ENCODE measurements at regions not wholly inside any gene's neighbourhood (a gene's known extent, or its start where the extent isn't known, plus 50 kb on each side); places are given as distances from the start of the nearest gene placed in this dataset.

DNA sequence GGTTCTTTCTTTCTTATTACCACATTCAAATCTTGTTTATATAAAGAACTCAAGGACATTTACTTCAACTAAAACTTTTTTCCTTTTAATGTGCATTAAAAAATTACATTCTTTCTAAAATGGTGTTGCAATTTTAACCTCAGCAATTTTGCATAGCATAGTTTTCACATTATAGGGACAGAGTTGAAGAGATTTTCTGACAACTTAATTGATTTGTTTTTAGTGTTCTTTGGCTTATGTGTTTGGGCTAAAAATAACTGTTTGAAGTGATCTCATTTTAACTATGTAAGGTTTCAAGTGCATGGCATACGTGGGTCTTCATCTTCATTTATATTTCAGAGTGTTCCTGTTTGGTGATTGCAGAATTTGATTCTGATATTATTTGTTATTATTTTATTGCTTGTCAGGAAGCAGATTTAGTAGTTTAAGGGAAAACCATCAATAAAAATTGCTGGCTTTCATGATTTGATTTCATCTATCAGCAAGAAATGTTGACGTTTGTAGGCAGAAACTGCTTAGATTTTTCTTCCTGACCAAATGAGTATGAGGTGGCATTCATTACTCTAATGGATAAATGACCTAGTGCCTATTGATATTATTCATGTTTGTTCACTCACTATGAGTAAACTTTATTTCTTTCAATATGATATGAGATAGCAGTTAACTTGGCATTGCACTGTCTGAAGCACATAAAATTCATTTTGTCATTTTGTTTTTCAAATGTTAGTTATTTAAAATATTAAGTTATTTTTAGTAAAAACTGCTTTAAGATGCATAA, 398.4 kb downstream of the NUP35 start:
- DNase-seq (ENCODE audit: low spot score) = no peak

DNA sequence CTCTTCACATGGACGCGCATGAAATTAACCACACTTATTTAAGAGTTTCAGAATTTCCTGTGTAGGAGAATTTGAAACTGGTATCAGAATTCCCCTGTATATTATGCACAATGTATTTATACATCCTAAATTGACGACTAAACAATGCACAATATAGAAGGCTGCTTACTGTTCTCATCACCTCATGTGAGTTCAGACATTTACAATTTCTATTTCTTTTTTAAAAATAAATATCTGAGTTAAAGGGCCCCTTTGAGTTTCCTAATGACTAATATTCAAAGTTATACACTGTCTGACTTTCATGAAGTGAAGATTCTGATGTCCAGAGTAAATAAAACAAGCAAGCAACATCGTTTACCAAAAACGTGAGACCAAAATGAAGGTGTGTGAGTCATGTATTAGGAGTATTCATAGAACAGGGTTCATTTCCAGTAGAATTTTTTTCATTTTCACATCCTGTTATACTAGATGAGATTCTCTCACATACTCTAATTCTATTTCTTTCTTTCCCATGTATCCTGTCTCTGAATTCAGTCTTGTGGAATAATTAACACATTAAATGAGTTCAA, 406.2 kb downstream of the NUP35 start:
- DNase-seq (ENCODE audit: low spot score) = no peak

DNA sequence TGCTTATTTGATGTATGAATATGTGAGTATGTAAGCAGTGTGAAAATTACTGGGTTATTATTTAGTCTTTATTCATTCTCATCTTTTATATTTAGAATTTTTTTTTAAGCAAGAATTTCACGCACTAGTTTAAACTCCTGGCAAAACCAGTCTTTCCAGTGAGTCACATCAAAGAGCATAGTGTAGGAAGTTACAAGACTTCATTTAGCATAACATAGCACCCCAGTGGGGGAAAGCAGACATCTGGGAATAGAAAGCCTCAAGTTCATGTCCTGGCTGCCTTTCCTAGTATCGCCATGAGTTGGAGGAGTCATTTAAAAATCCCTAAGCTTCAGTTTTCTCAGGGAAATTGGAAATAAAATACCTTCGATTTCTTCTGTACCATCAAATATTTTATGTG, 408.3 kb downstream of the NUP35 start:
- DNase-seq (ENCODE audit: low spot score) = no peak

DNA sequence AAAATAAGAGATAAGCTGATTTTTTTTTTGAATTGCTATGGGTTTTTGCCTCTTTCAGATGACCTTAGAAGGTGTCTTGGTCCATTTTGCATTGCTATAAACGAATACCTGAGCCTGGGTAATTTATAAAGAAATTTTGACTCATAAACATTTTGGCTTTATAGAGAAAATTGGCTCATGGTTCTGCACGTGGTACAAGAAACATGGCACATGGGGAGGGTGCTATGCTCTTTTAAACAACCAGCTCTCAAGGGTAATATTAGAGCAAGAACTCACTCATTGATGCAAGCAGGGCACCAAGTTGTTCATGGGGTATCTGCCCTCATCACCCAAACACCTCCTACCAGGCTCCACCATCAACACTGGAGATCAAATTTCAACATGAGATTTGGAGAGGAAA, 408.8 kb downstream of the NUP35 start:
- no peak for DNase-seq (ENCODE audit: low spot score)

DNA sequence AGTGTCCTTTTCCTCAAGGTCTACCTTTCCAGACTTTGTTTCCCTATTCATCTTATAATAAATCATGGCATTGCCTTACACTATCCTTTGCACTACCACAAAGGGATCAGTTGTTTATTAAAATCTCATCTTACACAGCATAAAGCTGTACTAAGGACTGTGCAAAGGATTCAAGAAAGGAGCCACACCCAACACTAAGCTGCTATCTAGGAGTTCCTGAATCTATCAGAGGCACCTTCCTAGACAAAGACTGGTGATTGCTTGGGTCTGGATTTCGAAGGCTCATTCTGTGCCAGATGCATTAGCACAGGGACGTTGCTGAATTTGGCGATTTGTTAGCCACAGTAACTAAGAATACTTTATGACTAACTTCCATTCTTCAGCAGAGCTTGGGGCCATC, 412.0 kb downstream of the NUP35 start:
- DNase-seq (ENCODE audit: low spot score) = no peak

DNA sequence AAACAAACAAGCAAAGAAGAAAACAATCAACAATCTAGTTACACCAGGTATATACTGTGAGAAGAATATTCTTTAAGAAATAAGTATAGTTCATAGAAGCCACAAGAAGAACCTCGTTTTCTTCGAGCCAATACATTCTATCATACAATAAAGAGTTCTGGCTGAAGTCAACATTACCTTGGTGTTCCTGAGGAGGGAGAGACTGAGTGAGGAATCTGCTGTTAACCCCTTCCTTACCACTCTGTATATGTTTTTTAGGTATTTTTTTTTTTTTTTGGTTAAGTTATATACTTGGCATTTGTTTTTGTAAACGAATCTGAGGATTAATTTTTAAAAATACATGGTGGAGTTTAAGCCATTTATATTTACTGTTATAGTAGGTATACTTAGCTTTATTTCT, 412.5 kb downstream of the NUP35 start:
- no peak for DNase-seq (ENCODE audit: low spot score)

DNA sequence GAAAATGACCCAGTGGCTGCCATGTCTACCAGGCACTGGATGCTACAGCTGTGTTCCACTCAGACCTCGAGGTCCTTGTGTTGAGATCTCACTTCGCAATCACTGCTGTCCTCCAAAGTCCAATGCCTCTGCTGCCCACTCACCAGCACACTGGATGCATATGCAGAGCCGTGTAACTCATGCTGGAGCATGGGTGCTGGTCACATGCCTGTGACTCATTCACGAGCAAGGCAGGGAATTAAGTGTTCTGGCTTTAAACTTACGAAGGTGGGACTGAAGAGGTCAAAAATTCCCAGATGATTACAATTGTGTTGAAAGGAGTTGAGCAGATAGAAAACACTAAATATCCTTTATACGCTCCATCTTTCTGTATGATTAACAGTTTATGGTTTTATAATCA, 417.5 kb downstream of the NUP35 start:
- DNase-seq (ENCODE audit: low spot score) = no peak

DNA sequence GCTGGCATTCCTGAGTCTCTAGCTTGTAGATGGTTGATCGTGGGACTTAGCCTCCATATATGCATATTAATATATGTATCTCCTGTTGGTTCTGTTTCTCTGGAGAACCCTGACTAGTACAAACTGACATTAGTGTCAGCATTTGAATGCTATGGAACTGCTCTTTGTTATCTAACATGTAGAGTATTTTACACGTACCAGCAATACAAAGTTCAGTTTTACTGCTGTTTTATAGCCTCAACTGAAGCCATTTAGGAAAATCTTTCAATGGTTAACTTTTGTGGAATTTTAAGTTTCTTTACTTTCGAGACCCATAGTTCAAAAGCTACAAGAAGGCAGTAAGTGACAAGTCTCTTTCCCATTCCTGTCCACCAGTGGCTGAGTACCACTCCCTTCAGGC, 418.4 kb downstream of the NUP35 start:
- no peak for DNase-seq (ENCODE audit: low spot score)

DNA sequence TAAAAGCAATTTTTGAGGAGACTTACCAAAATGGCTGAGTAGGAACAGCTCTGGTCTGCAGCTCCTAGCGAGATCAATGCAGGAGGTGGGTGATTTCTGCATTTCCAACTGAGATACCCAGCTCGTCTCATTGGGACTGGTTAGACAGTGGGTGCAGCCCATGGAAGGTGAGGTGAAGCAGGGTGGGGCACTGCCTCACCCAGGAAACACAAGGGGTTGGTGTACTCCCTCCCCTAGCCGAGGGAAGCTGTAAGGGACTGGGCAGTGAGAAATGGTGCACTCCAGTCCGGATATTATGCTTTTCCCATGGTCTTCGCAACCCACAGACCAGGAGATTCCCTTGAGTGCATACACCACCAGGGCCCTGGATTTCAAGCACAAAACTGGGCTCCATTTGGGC, 419.0 kb downstream of the NUP35 start:
- no peak for DNase-seq (ENCODE audit: low spot score)

DNA sequence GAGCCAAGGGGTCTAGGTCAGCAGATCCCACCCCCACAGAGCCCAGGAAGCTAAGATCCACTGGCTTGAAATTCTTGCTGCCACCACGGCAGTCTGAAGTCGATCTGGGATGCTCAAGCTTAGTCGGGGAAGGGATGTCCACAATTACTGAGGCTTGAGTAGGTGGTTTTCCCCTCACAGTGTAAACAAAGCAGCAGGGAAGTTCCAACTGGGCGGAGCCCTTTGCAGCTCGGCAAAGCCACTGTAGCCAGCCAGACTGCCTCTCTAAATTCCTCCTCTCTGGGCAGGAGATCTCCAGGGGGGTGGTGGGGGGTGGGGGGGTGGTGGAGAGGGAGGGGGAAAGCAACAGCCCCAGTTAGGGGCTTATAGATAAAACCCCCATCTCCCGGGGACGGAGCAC, 419.5 kb downstream of the NUP35 start:
- DNase-seq (ENCODE audit: low spot score) = no peak

DNA sequence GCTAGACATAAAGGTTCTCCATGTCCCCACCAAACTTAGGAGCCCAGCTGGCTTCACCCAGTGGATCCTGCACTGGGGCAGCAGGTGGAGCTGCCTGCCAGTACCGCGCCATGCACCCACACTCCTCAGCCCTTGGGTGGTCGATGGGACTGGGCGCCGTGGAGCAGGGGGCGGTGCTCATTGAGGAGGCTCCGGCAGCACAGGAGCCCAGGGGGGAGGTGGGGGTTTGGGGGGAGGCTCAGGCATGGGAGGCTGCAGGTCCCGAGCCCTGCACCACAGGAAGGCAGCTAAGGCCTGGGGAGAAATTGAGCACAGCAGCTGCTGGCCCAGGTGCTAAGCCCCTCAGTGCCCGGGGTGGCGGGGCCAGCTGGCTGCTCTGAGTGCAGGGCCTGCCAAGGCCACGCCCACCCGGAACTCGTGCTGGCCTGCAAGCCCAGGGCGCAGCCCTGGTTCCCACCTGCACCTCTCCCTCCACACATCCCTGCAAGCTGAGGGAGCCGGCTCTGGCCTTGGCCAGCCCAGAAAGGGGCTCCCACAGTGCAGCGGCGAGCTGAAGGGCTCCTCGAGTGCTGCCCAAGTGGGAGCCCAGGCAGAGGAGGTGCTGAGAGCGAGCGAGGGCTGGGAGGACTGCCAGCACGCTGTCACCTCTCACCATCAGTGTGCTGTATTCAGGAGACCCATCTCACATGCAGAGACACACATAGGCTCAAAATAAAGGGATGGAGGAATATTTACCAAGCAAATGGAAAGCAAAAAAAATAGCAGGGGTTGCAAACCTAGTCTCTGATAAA, 422.5 kb downstream of the NUP35 start:
- peak; percentile 85 for DNase-seq (ENCODE audit: low spot score)

DNA sequence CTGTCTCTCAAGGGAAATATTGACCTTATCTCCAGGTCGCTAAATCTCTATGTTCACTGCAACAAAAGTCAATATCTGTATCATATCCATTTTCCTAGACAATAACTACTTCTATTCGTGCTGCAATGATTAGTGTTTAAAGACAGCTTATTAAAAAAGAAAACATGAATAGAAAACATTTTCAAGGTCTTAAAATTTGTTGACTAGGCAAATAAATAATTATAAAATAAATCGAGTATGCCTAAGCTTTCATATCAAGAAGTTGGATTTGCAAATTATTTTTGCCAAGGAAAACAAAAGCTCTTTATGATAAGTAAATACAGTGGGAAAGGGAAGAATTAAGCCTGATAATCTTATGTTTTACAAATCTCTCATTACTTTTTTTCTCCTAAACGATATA, 428.5 kb downstream of the NUP35 start:
- no peak for DNase-seq (ENCODE audit: low spot score)

DNA sequence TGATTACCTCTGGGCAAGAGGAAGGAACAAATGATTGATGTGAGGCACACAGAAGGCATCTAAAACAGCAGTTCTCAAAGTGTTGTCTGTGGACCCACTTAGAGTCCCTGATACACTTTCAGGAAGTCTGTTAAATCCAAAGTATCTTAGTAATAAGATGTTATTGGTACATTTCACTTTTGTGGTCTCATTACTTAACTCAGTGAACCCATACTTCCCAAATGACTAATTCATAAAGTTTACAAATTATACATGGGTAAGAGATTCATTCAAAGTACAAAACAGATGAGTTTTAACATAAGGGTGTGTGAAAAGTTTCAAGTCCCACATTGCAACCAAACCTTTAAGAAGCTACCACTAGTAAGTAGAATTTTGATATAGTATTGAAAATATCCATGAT, 440.5 kb downstream of the NUP35 start:
- DNase-seq (ENCODE audit: low spot score) = no peak

DNA sequence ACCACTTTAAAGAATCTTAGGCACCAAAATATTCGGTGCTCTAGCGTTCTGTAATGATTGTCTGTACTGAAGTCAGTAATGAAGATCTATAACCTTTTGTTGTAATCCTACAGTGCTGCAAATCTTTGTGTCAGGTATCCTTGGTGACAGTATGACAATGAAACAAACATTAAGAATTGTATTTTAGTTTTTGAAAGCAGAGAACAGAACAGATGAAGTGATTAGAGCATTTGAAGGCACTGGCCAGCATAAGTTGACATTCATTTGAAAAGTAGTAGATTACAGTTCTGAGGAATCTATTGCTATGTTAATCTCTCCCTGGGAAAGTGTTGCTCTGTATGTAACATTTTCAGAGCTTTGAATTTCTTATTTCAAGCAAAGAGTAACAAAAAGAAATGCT, 451.2 kb downstream of the NUP35 start:
- DNase-seq (ENCODE audit: low spot score) = no peak

DNA sequence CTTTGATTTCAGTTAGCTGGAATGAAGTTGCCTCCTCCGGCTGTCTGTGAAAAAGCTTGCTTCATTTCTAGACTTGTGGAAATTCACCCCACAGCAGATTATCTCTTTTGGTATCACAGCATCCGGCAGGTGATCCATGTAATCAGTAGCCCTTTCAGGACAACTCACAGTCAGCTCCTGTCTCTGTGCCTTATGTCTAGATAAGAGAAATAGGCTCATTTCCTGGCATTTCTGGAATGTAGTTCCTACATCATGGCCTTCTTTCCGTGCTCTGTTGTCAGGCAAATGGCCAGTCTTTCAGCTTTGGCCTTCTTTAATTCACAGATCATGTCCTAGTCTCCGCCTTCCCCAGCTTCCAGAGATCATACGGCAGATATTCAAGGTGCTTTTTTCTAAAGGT, 455.4 kb downstream of the NUP35 start:
- no peak for DNase-seq (ENCODE audit: low spot score)

DNA sequence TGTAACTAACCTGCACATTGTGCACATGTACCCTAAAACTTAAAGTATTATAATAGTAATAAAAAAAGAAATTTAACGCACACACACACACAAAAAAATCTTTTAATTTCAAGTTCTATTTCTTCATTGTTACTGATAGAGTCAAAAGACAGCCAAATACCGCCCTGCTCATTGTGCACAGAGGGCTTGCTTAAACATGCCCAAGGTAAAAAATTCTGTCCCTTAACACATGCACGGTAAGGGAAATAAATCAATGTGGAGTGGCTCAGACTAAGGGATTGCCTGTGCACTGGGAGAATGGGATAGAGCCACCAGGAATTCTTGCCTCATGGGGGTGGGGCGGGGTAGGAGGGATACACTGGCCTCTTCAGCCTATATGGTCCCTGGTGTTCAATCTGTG, 468.0 kb downstream of the NUP35 start:
- no peak for DNase-seq (ENCODE audit: low spot score)

DNA sequence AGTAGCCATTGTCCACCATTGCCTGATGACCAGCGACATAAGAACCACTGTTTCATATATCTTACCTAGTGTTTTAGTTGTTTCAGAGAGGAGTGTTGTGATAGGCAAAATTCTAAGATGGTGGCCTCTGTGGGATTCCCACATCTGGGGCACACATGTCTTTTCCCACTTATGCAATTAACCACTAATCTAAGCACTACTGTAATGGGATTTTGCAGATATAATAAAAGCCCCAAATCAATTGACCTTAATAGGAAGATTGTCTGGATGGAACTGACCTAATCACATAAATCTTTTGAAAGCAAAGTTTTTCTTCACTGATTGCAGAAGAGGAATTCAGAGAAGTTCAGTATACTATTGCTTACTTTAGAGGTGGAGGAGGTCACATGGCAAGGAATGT, 469.9 kb downstream of the NUP35 start:
- no peak for DNase-seq (ENCODE audit: low spot score)

DNA sequence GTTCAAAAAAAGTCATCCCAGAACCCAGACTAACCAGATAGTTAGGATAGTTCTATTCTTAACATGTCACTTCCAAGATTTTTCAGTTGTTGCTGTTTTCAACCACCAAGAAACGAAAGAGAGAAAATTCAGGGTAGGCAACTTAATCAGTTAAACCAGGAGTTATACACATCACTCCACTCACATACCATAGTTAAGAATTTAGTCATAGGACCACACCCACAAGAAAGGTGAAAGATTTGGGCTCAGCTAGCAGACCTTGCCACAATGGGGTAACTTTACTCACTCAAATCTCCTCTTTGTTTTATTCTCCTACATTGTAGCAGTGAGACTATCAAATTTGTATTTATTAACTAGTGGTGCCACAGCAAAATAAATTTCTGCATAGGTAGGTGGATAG, 473.6 kb downstream of the NUP35 start:
- no peak for DNase-seq (ENCODE audit: low spot score)

DNA sequence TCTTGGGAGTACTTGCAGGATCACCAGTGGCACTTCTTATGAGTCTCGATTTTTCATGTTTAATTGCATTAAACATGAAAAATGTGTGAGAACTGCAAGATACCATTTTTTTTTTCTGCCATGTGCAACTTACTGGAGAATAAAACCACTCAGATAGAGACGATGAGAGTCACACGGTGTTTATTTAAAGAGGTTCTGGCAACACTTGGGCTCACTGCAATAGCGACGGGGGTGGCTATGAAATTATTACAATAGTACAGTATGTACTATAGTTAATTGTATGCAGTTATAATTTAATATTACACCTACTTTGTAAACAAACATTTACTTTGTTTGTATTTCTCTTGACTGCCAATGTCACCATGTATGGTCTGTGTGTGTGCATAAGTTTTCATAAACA, 479.8 kb downstream of the NUP35 start:
- no peak for DNase-seq (ENCODE audit: low spot score)

DNA sequence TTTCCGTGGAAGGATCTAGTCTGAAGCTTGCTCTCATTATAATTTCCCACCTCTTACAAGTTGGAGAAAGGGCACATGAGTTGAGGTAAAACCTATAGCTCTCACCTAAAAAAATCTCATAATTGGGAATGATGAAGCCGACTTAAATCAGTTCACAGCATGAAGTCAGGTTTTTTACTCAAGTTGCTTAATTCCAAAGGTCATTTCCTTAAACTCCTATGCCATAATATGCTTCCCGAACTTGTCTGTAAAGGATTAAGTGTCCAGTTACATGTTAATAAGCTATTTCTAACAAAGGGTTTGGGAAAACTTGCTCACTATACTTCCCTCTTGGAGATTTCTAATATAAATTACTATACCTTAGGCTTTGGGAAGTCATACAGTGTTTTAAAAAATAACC, 481.2 kb downstream of the NUP35 start:
- no peak for DNase-seq (ENCODE audit: low spot score)

DNA sequence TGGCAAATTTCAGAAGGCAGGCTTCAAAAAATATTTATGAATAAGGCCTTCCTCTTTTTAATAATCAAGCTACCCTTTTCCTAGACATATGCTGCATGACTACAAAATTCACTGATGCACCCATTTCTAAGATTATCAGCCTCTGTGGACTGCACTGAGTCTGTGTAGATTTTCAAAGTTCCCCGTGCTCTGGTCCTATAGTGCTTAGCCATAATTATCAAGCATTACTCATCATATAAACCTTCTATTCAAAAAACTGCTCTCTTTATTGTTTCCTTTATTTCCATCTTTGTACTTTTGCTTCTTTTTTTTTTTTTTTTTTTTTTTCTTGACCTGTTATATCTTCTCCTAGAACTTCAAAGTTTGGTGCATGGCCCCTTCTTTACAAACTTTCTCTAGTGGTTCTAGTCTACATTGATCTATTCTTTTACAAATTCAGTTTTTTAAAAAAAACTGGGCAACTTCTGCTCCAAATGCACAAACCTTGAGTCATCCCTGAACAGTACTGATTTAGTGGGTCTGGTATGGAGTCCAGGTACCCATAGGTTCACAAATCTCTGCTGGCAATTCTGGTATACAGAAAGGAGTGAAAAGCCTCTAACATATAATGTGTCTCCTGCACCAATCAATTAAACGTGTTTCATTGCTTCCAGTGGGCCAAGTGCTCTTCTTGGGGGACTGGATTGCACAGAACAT, 481.9 kb downstream of the NUP35 start:
- DNase-seq (ENCODE audit: low spot score) = no peak

DNA sequence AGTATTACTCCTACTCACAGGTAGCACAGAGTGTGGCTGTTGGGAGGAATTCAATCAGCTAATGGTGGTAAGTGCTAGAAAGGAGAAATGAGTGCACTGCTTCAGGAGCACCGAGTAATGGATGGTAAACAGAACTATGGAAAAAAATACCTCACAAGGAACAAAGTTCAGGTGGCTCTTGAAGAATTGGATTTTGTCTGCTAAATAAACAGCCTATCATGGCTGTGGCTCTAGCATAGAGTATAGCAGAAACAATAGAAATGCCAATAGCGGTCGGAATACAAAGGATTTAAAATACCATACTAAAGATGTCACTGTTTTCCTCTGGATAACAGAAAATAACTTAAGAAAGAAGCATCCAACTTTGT, 482.5 kb downstream of the NUP35 start:
- no peak for DNase-seq (ENCODE audit: low spot score)

All from mesenteric fat pad (tissue), 1 donor.